ENCODE measurements at regions not wholly inside any gene's neighbourhood (a gene's known extent, or its start where the extent isn't known, plus 50 kb on each side); places are given as distances from the start of the nearest gene placed in this dataset.

DNA sequence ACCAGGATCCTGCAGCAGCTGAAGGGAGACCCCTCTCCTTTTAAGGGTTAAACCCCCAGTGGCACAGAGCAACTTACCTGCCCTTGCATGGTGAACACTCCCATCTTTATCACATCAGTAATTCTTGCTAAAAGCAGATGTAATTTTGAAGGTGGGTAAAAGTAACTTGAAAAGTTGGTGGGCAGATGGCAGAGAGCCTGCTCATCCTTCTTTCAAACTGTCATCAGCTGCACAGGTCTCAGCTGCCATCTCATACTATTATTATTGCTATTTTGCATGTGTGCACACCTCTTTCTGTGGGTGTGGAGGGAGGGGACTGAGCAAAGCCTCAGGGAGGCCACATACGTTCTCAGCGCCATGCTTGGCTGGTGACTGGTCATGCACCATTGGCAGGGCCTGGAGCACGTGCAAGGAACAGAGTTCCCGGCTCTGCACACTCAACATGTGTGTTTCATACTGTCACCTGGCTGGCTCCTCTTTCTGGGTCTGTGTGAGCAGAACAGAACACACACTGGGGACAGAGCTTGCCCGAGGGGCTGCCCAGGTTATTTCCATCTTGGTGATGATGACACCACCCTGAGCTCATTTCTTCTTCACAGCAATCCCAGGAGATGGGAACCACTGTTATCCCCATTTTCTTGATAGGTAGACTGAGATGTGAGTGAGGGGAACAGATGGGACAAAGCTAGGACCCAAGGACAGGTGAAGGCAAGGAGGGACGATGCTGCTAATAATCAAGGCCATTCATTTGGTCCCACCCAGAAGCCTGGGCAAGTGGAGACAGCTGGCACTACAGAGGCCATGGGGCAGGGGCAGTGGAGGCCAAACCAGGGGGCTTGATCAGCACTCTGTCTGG, 95.8 kb upstream of the KLF13 start:
- Mint-ChIP-seq H3K36me3 (ENCODE audit: low read depth) (no peaks in the 10 kb centered on the region), H3K4me3 (no peak overlapping the region), H3K27ac (no peak overlapping the region), H3K4me1 (ENCODE audit: low read depth) (peaks cover 5% of the 10 kb centered on the region), H3K27me3 (ENCODE audit: low read depth) (peaks cover 5% of the 10 kb centered on the region), H3K9me3 (no peaks in the 10 kb centered on the region)
- DNase-seq (ENCODE audit: low spot score): no peak

GRCh38 chr15:31234815-31235214, 91.8 kb upstream of the KLF13 start:
- no peak overlapping the region for H3K27ac Mint-ChIP-seq
- DNase-seq (ENCODE audit: low spot score): no peak
- no peaks in the 10 kb centered on the region for H3K9me3 Mint-ChIP-seq
- no peaks in the 10 kb centered on the region for H3K36me3 Mint-ChIP-seq (ENCODE audit: low read depth)
- no peak overlapping the region for H3K4me3 Mint-ChIP-seq
- peaks cover 20% of the 10 kb centered on the region for H3K4me1 Mint-ChIP-seq (ENCODE audit: low read depth)
- peaks cover 4% of the 10 kb centered on the region for H3K27me3 Mint-ChIP-seq (ENCODE audit: low read depth)

- no peak overlapping the region for H3K27ac Mint-ChIP-seq
Measured at GRCh38 chr15:31235311-31236183, 91.1 kb upstream of the KLF13 start.

GRCh38 chr15:31236184-31237042, 90.2 kb upstream of the KLF13 start:
- Mint-ChIP-seq H3K4me3 (no peak overlapping the region), H3K27me3 (ENCODE audit: low read depth) (peaks cover 4% of the 10 kb centered on the region), H3K9me3 (peaks cover 3% of the 10 kb centered on the region), H3K4me1 (ENCODE audit: low read depth) (peaks cover 26% of the 10 kb centered on the region), H3K27ac (no peak overlapping the region), H3K36me3 (ENCODE audit: low read depth) (no peaks in the 10 kb centered on the region)
- DNase-seq (ENCODE audit: low spot score): no peak

More at GRCh38 chr15:31235311-31236183, 91.1 kb upstream of the KLF13 start:
- Mint-ChIP-seq H3K27me3 (ENCODE audit: low read depth) (peaks cover 4% of the 10 kb centered on the region), H3K4me1 (ENCODE audit: low read depth) (peaks cover 22% of the 10 kb centered on the region), H3K36me3 (ENCODE audit: low read depth) (no peaks in the 10 kb centered on the region), H3K4me3 (no peak overlapping the region), H3K9me3 (no peaks in the 10 kb centered on the region)
- no peak for DNase-seq (ENCODE audit: low spot score)

- H3K4me1 Mint-ChIP-seq (ENCODE audit: low read depth): peaks cover 30% of the 10 kb centered on the region
- H3K9me3 Mint-ChIP-seq: peaks cover 9% of the 10 kb centered on the region
- DNase-seq (ENCODE audit: low spot score): no peak
- no peaks in the 10 kb centered on the region for H3K36me3 Mint-ChIP-seq (ENCODE audit: low read depth)
- no peak overlapping the region for H3K4me3 Mint-ChIP-seq
- H3K27me3 Mint-ChIP-seq (ENCODE audit: low read depth): peaks cover 4% of the 10 kb centered on the region
- H3K27ac Mint-ChIP-seq: no peak overlapping the region
Measured at GRCh38 chr15:31237043-31237324, 89.7 kb upstream of the KLF13 start.

- H3K4me3 Mint-ChIP-seq: no peak overlapping the region
- no peak for DNase-seq (ENCODE audit: low spot score)
- peaks cover 30% of the 10 kb centered on the region for H3K4me1 Mint-ChIP-seq (ENCODE audit: low read depth)
- peaks cover 4% of the 10 kb centered on the region for H3K27me3 Mint-ChIP-seq (ENCODE audit: low read depth)
- H3K27ac Mint-ChIP-seq: no peak overlapping the region
- H3K9me3 Mint-ChIP-seq: peaks cover 10% of the 10 kb centered on the region
- no peaks in the 10 kb centered on the region for H3K36me3 Mint-ChIP-seq (ENCODE audit: low read depth)
Measured at GRCh38 chr15:31238906-31239305, 87.7 kb upstream of the KLF13 start.

GRCh38 chr15:31239409-31239808, 87.2 kb upstream of the KLF13 start:
- Mint-ChIP-seq H3K4me3 (no peak overlapping the region), H3K4me1 (ENCODE audit: low read depth) (peaks cover 30% of the 10 kb centered on the region), H3K36me3 (ENCODE audit: low read depth) (peaks cover 2% of the 10 kb centered on the region), H3K27ac (no peak overlapping the region), H3K27me3 (ENCODE audit: low read depth) (peaks cover 4% of the 10 kb centered on the region), H3K9me3 (peaks cover 10% of the 10 kb centered on the region)
- DNase-seq (ENCODE audit: low spot score): no peak

DNA sequence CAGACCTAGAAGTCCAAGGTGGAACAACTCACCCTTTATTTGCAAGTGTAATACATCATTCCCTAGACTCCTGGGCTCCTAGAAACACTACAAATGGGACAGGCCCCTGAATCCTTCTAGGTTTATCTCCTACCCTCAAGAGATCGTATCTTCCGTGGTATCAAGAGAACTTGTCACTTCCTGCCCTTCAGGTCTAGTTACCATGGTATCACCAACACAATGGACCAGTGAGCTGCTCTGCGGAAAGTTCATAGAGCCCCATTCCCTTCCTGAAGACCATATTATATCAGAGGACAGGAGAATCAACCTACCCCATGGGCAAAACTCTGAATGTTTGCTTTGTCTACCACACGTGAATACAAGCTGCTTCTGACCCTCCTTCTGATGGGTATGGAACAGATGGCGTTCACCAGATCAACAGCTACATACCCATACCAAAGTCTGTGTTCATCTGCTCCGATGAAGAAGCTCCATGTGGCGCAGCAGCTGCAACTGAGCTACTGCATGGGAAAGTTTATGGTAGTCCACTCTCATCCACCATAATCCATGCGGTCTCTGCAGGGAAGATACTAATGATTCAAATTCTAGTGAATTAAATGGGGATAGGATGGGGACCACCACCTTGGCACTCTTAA, 84.6 kb upstream of the KLF13 start:
- Mint-ChIP-seq H3K9me3 (peaks cover 10% of the 10 kb centered on the region), H3K27me3 (ENCODE audit: low read depth) (peaks cover 4% of the 10 kb centered on the region), H3K4me3 (peak overlapping the region; percentile 54), H3K36me3 (ENCODE audit: low read depth) (peaks cover 2% of the 10 kb centered on the region), H3K27ac (peak overlapping the region; percentile 86), H3K4me1 (ENCODE audit: low read depth) (peaks cover 43% of the 10 kb centered on the region)
- peak; percentile 42 for DNase-seq (ENCODE audit: low spot score)

- no peak overlapping the region for H3K27ac Mint-ChIP-seq
- peaks cover 10% of the 10 kb centered on the region for H3K9me3 Mint-ChIP-seq
- no peak overlapping the region for H3K4me3 Mint-ChIP-seq
- no peaks in the 10 kb centered on the region for H3K27me3 Mint-ChIP-seq (ENCODE audit: low read depth)
- peaks cover 2% of the 10 kb centered on the region for H3K36me3 Mint-ChIP-seq (ENCODE audit: low read depth)
- peaks cover 36% of the 10 kb centered on the region for H3K4me1 Mint-ChIP-seq (ENCODE audit: low read depth)
- DNase-seq (ENCODE audit: low spot score): no peak
Measured at GRCh38 chr15:31243895-31244294, 82.7 kb upstream of the KLF13 start.

DNA sequence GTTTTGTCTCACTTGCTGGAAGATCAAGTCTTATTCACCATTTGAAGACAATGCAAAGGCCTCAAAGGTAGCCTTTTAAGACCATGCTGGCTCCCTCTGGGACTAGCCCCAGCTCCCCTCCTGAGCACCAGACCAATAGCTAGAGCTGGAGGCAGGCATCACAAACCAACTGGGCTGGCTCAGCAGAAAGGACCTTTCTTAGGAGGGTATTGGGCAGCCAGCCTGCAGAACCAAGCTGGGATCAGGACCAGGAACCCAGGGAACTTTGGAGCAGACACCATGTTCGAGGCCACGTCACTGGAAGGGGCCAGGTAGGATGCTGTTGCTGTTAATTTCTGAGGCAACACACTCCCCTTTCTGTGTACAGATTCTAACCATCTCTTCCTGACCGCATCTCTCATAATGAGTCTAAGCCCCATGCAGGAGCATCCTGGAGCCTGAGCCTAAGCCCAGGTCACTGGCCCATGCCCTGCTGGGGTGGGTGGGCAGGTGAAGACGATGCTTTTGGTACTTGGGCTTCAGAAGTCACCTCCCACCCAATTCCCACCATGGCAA, 81.4 kb upstream of the KLF13 start:
- no peak overlapping the region for H3K27ac Mint-ChIP-seq
- peaks cover 29% of the 10 kb centered on the region for H3K4me1 Mint-ChIP-seq (ENCODE audit: low read depth)
- H3K27me3 Mint-ChIP-seq (ENCODE audit: low read depth): no peaks in the 10 kb centered on the region
- peaks cover 10% of the 10 kb centered on the region for H3K9me3 Mint-ChIP-seq
- H3K36me3 Mint-ChIP-seq (ENCODE audit: low read depth): peaks cover 2% of the 10 kb centered on the region
- H3K4me3 Mint-ChIP-seq: no peak overlapping the region
- no peak for DNase-seq (ENCODE audit: low spot score)

- Mint-ChIP-seq H3K4me1 (ENCODE audit: low read depth) (peaks cover 26% of the 10 kb centered on the region), H3K9me3 (peaks cover 10% of the 10 kb centered on the region), H3K4me3 (no peak overlapping the region), H3K27ac (no peak overlapping the region), H3K36me3 (ENCODE audit: low read depth) (peaks cover 2% of the 10 kb centered on the region), H3K27me3 (ENCODE audit: low read depth) (peaks cover 4% of the 10 kb centered on the region)
- no peak for DNase-seq (ENCODE audit: low spot score)
Measured at GRCh38 chr15:31245756-31246155, 80.9 kb upstream of the KLF13 start.

DNA sequence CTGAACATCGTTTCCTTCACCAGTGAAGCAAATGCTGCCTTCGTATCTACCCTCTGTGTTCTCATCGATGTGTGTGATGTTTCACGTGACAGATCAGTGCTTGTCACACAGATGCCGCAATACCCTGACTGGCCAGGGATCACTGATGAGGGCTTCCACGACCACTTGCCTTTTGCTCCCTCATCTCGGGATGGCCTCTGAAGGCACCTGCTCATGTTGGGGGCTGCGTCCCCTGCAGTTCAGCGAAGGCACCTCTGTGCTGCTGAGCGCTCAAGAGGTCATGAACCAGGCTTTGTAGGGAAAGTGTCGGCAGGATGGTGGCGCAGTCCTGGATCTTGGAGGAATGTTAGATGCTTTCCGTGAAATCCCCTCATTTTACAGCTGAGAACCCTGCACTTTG, 79.2 kb upstream of the KLF13 start:
- no peak overlapping the region for H3K27ac Mint-ChIP-seq
- peaks cover 12% of the 10 kb centered on the region for H3K27me3 Mint-ChIP-seq (ENCODE audit: low read depth)
- no peak for DNase-seq (ENCODE audit: low spot score)
- H3K4me3 Mint-ChIP-seq: no peak overlapping the region
- peaks cover 2% of the 10 kb centered on the region for H3K36me3 Mint-ChIP-seq (ENCODE audit: low read depth)
- H3K4me1 Mint-ChIP-seq (ENCODE audit: low read depth): peaks cover 13% of the 10 kb centered on the region
- H3K9me3 Mint-ChIP-seq: no peaks in the 10 kb centered on the region

GRCh38 chr15:31248263-31248662, 78.4 kb upstream of the KLF13 start:
- Mint-ChIP-seq H3K27me3 (ENCODE audit: low read depth) (peaks cover 17% of the 10 kb centered on the region), H3K9me3 (no peaks in the 10 kb centered on the region), H3K27ac (peak overlapping the region; percentile 9), H3K36me3 (ENCODE audit: low read depth) (peaks cover 2% of the 10 kb centered on the region), H3K4me1 (ENCODE audit: low read depth) (peaks cover 13% of the 10 kb centered on the region), H3K4me3 (no peak overlapping the region)
- DNase-seq (ENCODE audit: low spot score): no peak

Measured in T-helper 2 cell treated with Interferon-gamma antibody and Interleukin-4, amounts not matched to agents 5 μg/mL and 100 μg/mL, for 36 hours (primary cell).